Fibroblast of mammary gland (primary cell): ENCODE measurements at regions not wholly inside any gene's neighbourhood (a gene's known extent, or its start where the extent isn't known, plus 50 kb on each side); places are given as distances from the start of the nearest gene placed in this dataset.

Source experiments
- DNase-seq: peaks from one replicate; pipeline ENCODE4 v3.0.0-alpha.2; 2010; ENCODE audit warnings: low read depth
- H3K4me3 ChIP-seq: 2 replicates; pipeline ENCODE4 v1.5.1; 2011; ENCODE audit warnings: low read depth, mild to moderate bottlenecking, low read length, moderate library complexity; ENCODE audit not compliant: control insufficient read depth
- CTCF ChIP-seq: conservative IDR thresholded peaks from 2 replicates; pipeline ENCODE4 v1.5.1; 2011; ENCODE audit warnings: low read depth, low read length, inconsistent platforms; ENCODE audit not compliant: control insufficient read depth, insufficient read depth

GRCh38 chr1:30476911-30477459 is 246.4 kb downstream of the MATN1 start:
- no peak for DNase-seq
- H3K4me3 ChIP-seq: no peak overlapping the region
- no peak for TF ChIP-seq CTCF

DNA sequence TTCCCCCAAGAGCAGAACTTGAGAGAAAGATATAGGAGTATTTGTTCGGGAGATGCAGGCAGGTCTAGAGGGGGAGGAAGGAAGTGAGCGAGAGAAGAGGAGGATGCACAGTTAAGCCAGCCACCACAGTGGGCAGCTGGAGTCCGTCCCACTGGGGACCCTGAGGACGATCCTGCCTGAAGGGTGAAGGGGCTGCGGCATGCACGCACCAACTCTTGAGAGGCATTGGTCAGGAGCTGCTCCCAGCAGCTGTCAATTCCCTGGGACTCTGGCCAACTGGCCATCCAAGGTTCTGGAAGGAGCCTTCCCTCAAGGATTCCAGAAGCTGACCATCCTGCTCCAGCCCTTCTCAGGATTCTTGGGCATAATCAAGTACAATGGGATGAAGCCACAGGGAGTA is 246.9 kb downstream of the MATN1 start:
- no peak overlapping the region for H3K4me3 ChIP-seq
- no peak for TF ChIP-seq CTCF
- no peak for DNase-seq

DNA sequence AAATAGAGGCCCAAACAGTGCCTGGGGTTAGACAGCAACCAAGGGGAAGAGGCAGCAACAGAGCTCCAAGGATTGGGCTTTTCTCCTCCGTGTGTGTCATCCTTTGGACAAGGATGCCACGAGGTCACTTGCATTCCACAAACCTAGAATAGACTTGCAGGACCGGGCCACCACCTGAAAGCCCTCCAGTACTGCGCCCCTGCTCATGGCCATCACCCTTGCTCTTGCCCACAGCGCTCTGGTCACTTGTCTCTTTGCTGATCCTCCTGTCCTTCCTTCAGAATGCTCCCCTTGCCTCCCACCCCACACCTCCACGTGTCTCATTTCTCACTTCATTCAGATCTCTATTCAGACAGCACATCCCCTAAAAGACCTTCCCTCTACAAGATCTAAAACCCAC is 247.4 kb downstream of the MATN1 start:
- no peak for TF ChIP-seq CTCF
- no peak for DNase-seq
- no peak overlapping the region for H3K4me3 ChIP-seq

DNA sequence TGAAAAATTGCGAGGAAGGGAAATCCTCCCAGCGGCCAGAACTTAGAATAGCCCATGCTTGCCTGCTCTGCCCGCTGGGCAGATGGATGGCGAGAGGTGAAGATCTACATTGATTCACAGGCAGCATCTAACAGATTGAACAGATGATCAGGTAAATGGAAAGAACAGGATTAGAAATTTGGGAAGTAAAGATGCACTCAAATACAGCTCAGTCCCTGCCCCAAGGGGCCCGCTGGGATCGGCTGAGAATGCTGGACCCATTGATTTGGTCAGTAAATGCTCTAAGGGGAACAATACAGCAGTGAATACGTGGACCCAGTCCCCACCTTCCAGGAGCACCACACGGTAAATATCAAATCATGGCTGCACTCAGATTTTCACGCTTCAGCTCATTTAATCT is 248.2 kb downstream of the MATN1 start:
- DNase-seq: no peak
- no peak overlapping the region for H3K4me3 ChIP-seq
- TF ChIP-seq CTCF: no peak

DNA sequence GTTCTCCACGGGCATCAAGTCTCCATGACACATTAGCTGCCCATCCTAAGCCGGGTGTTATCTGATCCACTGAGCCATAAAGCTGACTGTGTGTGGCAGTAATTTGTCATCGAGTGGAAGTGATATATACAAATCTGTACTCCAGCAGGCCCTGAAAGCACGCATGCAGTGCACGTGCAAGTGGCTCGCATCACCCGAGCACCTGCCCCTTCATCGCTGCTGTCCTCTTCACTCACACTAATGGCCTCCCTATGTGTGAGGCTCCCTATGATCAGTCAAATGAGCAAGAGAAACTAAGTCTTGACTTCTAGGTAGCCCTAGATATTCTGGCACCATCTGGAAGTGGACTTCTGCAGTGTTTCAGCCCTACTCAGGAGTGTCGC is 248.6 kb downstream of the MATN1 start:
- no peak for TF ChIP-seq CTCF
- no peak overlapping the region for H3K4me3 ChIP-seq
- no peak for DNase-seq

GRCh38 chr1:30473922-30474817 is 249.2 kb downstream of the MATN1 start:
- no peak overlapping the region for H3K4me3 ChIP-seq
- TF ChIP-seq CTCF: no peak
- DNase-seq: no peak
